OCI-LY3 (cell line): ENCODE measurements at regions not wholly inside any gene's neighbourhood (a gene's known extent, or its start where the extent isn't known, plus 50 kb on each side); places are given as distances from the start of the nearest gene placed in this dataset.

Source experiments
- EZH2phosphoT487 ChIP-seq: fragments of 200-600 bp; shearing (Covaris generic); IDR thresholded peaks from 2 replicates; pipeline ENCODE4 v1.6.1; 2018; ENCODE audit warnings: antibody characterized with exemption, mixed run types, low read depth
- TF ChIP-seq, protein P1 (sequence below): fragments of 200-600, 300-600 bp; sonication (generic); IDR thresholded peaks from 2 replicates; pipeline ENCODE4 v1.5.1; 2014; ENCODE audit warnings: antibody characterized with exemption, low read length, low read depth

DNA sequence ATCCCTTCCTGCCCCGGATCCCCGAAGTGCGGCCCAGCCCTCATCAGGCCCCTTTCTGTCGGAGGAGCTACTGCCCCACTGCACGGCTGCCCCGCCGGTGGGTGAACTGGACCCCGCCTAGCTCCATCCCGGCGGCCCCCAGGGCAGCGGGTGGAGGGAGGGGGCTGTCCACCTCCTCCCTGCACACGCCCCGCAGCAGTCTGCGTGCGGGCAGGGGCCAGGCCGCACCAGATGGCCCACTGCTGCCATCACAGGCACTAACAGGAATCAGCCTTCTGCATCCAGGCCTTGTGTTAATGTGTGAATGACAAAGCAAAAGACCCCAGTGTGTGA is 54.9 kb upstream of the UNC93A start:
- TF ChIP-seq, protein P1, sequence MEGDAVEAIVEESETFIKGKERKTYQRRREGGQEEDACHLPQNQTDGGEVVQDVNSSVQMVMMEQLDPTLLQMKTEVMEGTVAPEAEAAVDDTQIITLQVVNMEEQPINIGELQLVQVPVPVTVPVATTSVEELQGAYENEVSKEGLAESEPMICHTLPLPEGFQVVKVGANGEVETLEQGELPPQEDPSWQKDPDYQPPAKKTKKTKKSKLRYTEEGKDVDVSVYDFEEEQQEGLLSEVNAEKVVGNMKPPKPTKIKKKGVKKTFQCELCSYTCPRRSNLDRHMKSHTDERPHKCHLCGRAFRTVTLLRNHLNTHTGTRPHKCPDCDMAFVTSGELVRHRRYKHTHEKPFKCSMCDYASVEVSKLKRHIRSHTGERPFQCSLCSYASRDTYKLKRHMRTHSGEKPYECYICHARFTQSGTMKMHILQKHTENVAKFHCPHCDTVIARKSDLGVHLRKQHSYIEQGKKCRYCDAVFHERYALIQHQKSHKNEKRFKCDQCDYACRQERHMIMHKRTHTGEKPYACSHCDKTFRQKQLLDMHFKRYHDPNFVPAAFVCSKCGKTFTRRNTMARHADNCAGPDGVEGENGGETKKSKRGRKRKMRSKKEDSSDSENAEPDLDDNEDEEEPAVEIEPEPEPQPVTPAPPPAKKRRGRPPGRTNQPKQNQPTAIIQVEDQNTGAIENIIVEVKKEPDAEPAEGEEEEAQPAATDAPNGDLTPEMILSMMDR: no peak
- TF ChIP-seq EZH2phosphoT487: no peak
